ENCODE measurements at regions not wholly inside any gene's neighbourhood (a gene's known extent, or its start where the extent isn't known, plus 50 kb on each side); places are given as distances from the start of the nearest gene placed in this dataset.

GRCh38 chr3:159560214-159560979 is 428.2 kb upstream of the IL12A start:
- no peak for DNase-seq

GRCh38 chr3:159565313-159565712 is 423.3 kb upstream of the IL12A start:
- DNase-seq = no peak

GRCh38 chr3:159583662-159584061 is 405.0 kb upstream of the IL12A start:
- DNase-seq = no peak

GRCh38 chr3:159584421-159584820 is 404.2 kb upstream of the IL12A start:
- no peak for DNase-seq

- DNase-seq = no peak
Observed at GRCh38 chr3:159586571-159587202, 401.9 kb upstream of the IL12A start.

- no peak for DNase-seq
Observed at GRCh38 chr3:159593927-159594605, 394.6 kb upstream of the IL12A start.

GRCh38 chr3:159600291-159600690 is 388.3 kb upstream of the IL12A start:
- DNase-seq = no peak

GRCh38 chr3:159604151-159604581 is 384.5 kb upstream of the IL12A start:
- no peak for DNase-seq

GRCh38 chr3:159605101-159605500 is 383.5 kb upstream of the IL12A start:
- no peak for DNase-seq

GRCh38 chr3:159605776-159606175 is 382.9 kb upstream of the IL12A start:
- DNase-seq = no peak

- no peak for DNase-seq
Observed at GRCh38 chr3:159607856-159608255, 380.8 kb upstream of the IL12A start.

GRCh38 chr3:159608311-159608710 is 380.3 kb upstream of the IL12A start:
- DNase-seq = no peak

GRCh38 chr3:159609625-159610024 is 379.0 kb upstream of the IL12A start:
- no peak for DNase-seq

- DNase-seq = no peak
Observed at GRCh38 chr3:159616234-159616825, 372.3 kb upstream of the IL12A start.

- no peak for DNase-seq
Observed at GRCh38 chr3:159619341-159619885, 369.2 kb upstream of the IL12A start.

- no peak for DNase-seq
Observed at GRCh38 chr3:159620281-159620680, 368.4 kb upstream of the IL12A start.

GRCh38 chr3:159620873-159621272 is 367.8 kb upstream of the IL12A start:
- no peak for DNase-seq

- no peak for DNase-seq
Observed at GRCh38 chr3:159624616-159625015, 364.0 kb upstream of the IL12A start.

GRCh38 chr3:159625594-159625993 is 363.0 kb upstream of the IL12A start:
- DNase-seq = no peak

GRCh38 chr3:159626598-159626997 is 362.0 kb upstream of the IL12A start:
- DNase-seq = no peak

- no peak for DNase-seq
Observed at GRCh38 chr3:159627229-159627628, 361.4 kb upstream of the IL12A start.

- no peak for DNase-seq
Observed at GRCh38 chr3:159627634-159628033, 361.0 kb upstream of the IL12A start.

GRCh38 chr3:159629329-159630084 is 359.1 kb upstream of the IL12A start:
- DNase-seq = no peak
